GM23338 (cell line): ENCODE measurements at regions not wholly inside any gene's neighbourhood (a gene's known extent, or its start where the extent isn't known, plus 50 kb on each side); places are given as distances from the start of the nearest gene placed in this dataset.

ENCODE experiments used
- ATAC-seq: fragments of 200-7000 bp; cut with Tn5 transposase; 3 replicates; pipeline ENCODE4 v1.9.1; 2020
- DNase-seq: peaks from one replicate; pipeline ENCODE4 v3.0.0-alpha.2; 2015; ENCODE audit warnings: low spot score
- H2AFZ ChIP-seq: fragments of 200-600 bp; sonication (generic); 2 replicates; pipeline ENCODE4 v1.8.0; 2016; ENCODE audit warnings: antibody characterized with exemption, mild to moderate bottlenecking, moderate library complexity
- H3F3A ChIP-seq: fragments of 200-600 bp; sonication (generic); replicated peaks from 2 replicates; pipeline ENCODE4 v1.8.0; 2017; ENCODE audit warnings: antibody characterized with exemption, mixed run types, low read depth
- H3K27ac ChIP-seq: fragments of 200-600 bp; sonication (generic); 2 replicates; pipeline ENCODE4 v1.6.1; 2016; ENCODE audit warnings: low read depth
- H3K27me3 ChIP-seq: fragments of 200-600 bp; sonication (generic); 2 replicates; pipeline ENCODE4 v1.8.0; 2016; ENCODE audit warnings: mild to moderate bottlenecking, mixed run types, moderate library complexity; ENCODE audit not compliant: insufficient read depth
- H3K36me3 ChIP-seq: fragments of 200-600 bp; sonication (generic); 2 replicates; pipeline ENCODE4 v1.8.0; 2016; ENCODE audit warnings: mild to moderate bottlenecking; ENCODE audit not compliant: insufficient read depth
- H3K4me1 ChIP-seq: fragments of 200-600 bp; sonication (generic); 2 replicates; pipeline ENCODE4 v1.8.0; 2016; ENCODE audit warnings: mild to moderate bottlenecking, moderate library complexity; ENCODE audit not compliant: insufficient read depth
- H3K4me2 ChIP-seq: fragments of 200-600 bp; sonication (generic); 2 replicates; pipeline ENCODE4 v1.7.1; 2017; ENCODE audit warnings: mixed run types
- H3K4me3 ChIP-seq: fragments of 200-600 bp; sonication (generic); 2 replicates; pipeline ENCODE4 v1.6.1; 2016; ENCODE audit warnings: mixed run types
- H3K79me2 ChIP-seq: fragments of 200-600 bp; sonication (generic); replicated peaks from 2 replicates; pipeline ENCODE4 v1.8.0; 2017; ENCODE audit warnings: mild to moderate bottlenecking; ENCODE audit not compliant: insufficient read depth
- H3K9me2 ChIP-seq: fragments of 200-600 bp; sonication (generic); 2 replicates; pipeline ENCODE4 v1.8.0; 2017; ENCODE audit not compliant: insufficient read depth
- H4K20me1 ChIP-seq: fragments of 200-600 bp; sonication (generic); replicated peaks from 2 replicates; pipeline ENCODE4 v1.8.0; 2017; ENCODE audit warnings: mild to moderate bottlenecking; ENCODE audit not compliant: insufficient read depth
- H3K27ac Mint-ChIP-seq: 2 replicates; pipeline ENCODE4 v1.8.0; 2020; ENCODE audit warnings: inconsistent platforms, mild to moderate bottlenecking, moderate library complexity, mixed read lengths
- H3K27me3 Mint-ChIP-seq: 3 replicates; pipeline ENCODE4 v1.8.0; 2022; ENCODE audit warnings: low read depth, mild to moderate bottlenecking, moderate library complexity, mixed read lengths, inconsistent platforms; ENCODE audit not compliant: insufficient read depth, poor library complexity
- H3K36me3 Mint-ChIP-seq: 3 replicates; pipeline ENCODE4 v1.8.0; 2021; ENCODE audit warnings: low read depth, mild to moderate bottlenecking, inconsistent platforms, moderate library complexity, mixed read lengths
- H3K4me1 Mint-ChIP-seq: 3 replicates; pipeline ENCODE4 v1.8.0; 2020; ENCODE audit warnings: mild to moderate bottlenecking, inconsistent platforms, mixed read lengths
- H3K4me3 Mint-ChIP-seq: 3 replicates; pipeline ENCODE4 v1.8.0; 2021; ENCODE audit warnings: moderate library complexity, mild to moderate bottlenecking, inconsistent platforms, mixed read lengths
- H3K9me3 Mint-ChIP-seq: 3 replicates; pipeline ENCODE4 v1.8.0; 2020; ENCODE audit warnings: moderate library complexity, mild to moderate bottlenecking, inconsistent platforms, mixed read lengths
- CREB1 ChIP-seq: fragments of 250-450 bp; sonication (Bioruptor Pico); IDR thresholded peaks from 2 replicates; pipeline ENCODE4 v1.5.0; 2020; ENCODE audit warnings: low read depth, mild to moderate bottlenecking, moderate library complexity
- JUNB ChIP-seq: IDR thresholded peaks from one replicate; pipeline ENCODE4 v1.6.1; 2016; ENCODE audit warnings: antibody characterized with exemption; ENCODE audit not compliant: unreplicated experiment
- NANOG ChIP-seq: IDR thresholded peaks from 2 replicates; pipeline ENCODE4 v1.6.1; 2016; ENCODE audit warnings: antibody characterized with exemption, borderline replicate concordance
- STAT1 ChIP-seq: IDR thresholded peaks from one replicate; pipeline ENCODE4 v1.6.1; 2016; ENCODE audit warnings: antibody characterized with exemption; ENCODE audit not compliant: unreplicated experiment
- TF ChIP-seq, protein P1 (sequence below): fragments of 250-450 bp; sonication (Bioruptor Pico); IDR thresholded peaks from 2 replicates; pipeline ENCODE4 v1.5.0; 2020; ENCODE audit warnings: mild to moderate bottlenecking, moderate library complexity
- TF ChIP-seq, protein P2 (sequence below), 2 experiments: fragments of 200-600 bp in 1 of 2; sonication (generic) in 1 of 2; conservative IDR thresholded peaks; 2 replicates each; pipeline versions ENCODE4 v1.5.1 to v1.6.1; 2016 to 2017; ENCODE audit warnings: antibody characterized with exemption in 2 of 2, low read depth in 2 of 2, mild to moderate bottlenecking in 2 of 2, moderate library complexity in 1 of 2

DNA sequence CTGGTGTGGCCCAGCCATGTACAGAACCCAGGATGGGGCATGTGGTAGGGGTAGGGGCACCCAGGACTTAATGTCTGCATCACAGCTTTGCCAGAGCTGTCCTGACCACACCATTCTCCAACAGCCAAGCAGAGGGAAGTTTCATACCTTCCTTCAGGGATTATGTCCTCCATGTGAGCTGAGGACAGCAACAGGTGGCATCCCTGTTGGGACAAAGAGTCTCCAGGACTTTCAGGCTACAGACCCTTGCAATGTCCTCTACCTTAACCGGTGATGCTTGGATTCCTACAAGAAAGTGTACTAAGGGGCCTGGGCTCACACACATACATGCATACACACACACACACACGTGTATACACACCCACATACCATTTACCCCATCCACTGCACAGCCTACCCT is 227.0 kb upstream of the SIX2 start (continued):
- TF ChIP-seq, protein P1, sequence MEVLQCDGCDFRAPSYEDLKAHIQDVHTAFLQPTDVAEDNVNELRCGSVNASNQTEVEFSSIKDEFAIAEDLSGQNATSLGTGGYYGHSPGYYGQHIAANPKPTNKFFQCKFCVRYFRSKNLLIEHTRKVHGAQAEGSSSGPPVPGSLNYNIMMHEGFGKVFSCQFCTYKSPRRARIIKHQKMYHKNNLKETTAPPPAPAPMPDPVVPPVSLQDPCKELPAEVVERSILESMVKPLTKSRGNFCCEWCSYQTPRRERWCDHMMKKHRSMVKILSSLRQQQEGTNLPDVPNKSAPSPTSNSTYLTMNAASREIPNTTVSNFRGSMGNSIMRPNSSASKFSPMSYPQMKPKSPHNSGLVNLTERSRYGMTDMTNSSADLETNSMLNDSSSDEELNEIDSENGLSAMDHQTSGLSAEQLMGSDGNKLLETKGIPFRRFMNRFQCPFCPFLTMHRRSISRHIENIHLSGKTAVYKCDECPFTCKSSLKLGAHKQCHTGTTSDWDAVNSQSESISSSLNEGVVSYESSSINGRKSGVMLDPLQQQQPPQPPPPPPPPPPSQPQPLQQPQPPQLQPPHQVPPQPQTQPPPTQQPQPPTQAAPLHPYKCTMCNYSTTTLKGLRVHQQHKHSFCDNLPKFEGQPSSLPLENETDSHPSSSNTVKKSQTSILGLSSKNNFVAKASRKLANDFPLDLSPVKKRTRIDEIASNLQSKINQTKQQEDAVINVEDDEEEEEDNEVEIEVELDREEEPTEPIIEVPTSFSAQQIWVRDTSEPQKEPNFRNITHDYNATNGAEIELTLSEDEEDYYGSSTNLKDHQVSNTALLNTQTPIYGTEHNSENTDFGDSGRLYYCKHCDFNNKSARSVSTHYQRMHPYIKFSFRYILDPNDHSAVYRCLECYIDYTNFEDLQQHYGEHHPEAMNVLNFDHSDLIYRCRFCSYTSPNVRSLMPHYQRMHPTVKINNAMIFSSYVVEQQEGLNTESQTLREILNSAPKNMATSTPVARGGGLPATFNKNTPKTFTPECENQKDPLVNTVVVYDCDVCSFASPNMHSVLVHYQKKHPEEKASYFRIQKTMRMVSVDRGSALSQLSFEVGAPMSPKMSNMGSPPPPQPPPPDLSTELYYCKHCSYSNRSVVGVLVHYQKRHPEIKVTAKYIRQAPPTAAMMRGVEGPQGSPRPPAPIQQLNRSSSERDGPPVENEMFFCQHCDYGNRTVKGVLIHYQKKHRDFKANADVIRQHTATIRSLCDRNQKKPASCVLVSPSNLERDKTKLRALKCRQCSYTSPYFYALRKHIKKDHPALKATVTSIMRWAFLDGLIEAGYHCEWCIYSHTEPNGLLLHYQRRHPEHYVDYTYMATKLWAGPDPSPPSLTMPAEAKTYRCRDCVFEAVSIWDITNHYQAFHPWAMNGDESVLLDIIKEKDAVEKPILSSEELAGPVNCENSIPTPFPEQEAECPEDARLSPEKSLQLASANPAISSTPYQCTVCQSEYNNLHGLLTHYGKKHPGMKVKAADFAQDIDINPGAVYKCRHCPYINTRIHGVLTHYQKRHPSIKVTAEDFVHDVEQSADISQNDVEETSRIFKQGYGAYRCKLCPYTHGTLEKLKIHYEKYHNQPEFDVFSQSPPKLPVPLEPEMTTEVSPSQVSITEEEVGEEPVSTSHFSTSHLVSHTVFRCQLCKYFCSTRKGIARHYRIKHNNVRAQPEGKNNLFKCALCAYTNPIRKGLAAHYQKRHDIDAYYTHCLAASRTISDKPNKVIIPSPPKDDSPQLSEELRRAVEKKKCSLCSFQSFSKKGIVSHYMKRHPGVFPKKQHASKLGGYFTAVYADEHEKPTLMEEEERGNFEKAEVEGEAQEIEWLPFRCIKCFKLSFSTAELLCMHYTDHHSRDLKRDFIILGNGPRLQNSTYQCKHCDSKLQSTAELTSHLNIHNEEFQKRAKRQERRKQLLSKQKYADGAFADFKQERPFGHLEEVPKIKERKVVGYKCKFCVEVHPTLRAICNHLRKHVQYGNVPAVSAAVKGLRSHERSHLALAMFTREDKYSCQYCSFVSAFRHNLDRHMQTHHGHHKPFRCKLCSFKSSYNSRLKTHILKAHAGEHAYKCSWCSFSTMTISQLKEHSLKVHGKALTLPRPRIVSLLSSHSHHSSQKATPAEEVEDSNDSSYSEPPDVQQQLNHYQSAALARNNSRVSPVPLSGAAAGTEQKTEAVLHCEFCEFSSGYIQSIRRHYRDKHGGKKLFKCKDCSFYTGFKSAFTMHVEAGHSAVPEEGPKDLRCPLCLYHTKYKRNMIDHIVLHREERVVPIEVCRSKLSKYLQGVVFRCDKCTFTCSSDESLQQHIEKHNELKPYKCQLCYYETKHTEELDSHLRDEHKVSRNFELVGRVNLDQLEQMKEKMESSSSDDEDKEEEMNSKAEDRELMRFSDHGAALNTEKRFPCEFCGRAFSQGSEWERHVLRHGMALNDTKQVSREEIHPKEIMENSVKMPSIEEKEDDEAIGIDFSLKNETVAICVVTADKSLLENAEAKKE (CRISPR knock-in tag): no peak
- TF ChIP-seq JUNB (no peak), NANOG (no peak), CREB1 (no peak)
- TF ChIP-seq, protein P2, sequence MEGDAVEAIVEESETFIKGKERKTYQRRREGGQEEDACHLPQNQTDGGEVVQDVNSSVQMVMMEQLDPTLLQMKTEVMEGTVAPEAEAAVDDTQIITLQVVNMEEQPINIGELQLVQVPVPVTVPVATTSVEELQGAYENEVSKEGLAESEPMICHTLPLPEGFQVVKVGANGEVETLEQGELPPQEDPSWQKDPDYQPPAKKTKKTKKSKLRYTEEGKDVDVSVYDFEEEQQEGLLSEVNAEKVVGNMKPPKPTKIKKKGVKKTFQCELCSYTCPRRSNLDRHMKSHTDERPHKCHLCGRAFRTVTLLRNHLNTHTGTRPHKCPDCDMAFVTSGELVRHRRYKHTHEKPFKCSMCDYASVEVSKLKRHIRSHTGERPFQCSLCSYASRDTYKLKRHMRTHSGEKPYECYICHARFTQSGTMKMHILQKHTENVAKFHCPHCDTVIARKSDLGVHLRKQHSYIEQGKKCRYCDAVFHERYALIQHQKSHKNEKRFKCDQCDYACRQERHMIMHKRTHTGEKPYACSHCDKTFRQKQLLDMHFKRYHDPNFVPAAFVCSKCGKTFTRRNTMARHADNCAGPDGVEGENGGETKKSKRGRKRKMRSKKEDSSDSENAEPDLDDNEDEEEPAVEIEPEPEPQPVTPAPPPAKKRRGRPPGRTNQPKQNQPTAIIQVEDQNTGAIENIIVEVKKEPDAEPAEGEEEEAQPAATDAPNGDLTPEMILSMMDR (conservative IDR thresholded peaks at IDR 0.05; ENCODE audit: low read depth in 2 of 2): no peak

DNA sequence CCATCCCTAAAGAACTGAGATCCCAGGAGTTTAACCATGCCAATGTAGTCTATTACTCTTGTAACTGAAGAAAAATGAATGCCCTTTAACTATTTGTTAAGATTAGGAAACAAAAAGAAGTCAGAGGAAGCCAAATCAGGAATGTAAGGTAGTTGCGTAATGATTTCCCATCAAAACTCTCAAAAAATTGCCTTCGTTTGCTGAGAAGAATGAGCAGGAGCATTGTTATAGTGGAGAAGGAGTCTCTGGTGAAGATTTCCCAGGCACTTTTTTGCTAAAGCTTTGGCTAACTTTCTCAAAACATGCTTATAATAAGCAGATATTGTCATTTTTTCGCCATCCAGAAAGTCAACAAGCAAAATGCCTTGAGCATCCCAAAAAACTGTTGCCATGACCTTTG is 224.0 kb upstream of the SIX2 start:
- Mint-ChIP-seq H3K4me1 (no peaks in the 10 kb centered on the region), H3K9me3 (no peaks in the 10 kb centered on the region; the same call in 2 of the 3 replicates), H3K27ac (no peak overlapping the region), H3K4me3 (no peak overlapping the region), H3K27me3 (no peaks in the 10 kb centered on the region), H3K36me3 (no peaks in the 10 kb centered on the region)
- no peaks in the 10 kb centered on the region for H3K79me2 ChIP-seq
- no peak overlapping the region for H3K27ac ChIP-seq
- H3K36me3 ChIP-seq: no peaks in the 10 kb centered on the region
- no peaks in the 10 kb centered on the region for H4K20me1 ChIP-seq
- H3K4me3 ChIP-seq: no peak overlapping the region
- no peak for DNase-seq
- ATAC-seq: no peak
- H3F3A ChIP-seq: no peaks in the 10 kb centered on the region
- TF ChIP-seq, protein P1 (CRISPR knock-in tag): no peak
- TF ChIP-seq STAT1: no peak
- H3K27me3 ChIP-seq: no peaks in the 10 kb centered on the region
- peaks cover 13% of the 10 kb centered on the region; the same call in 1 of the 2 replicates for H3K9me2 ChIP-seq
- H2AFZ ChIP-seq: no peak overlapping the region; the same call in 1 of the 2 replicates
- H3K4me1 ChIP-seq: no peaks in the 10 kb centered on the region
- no peak overlapping the region for H3K4me2 ChIP-seq
